Activated CD4-positive, alpha-beta T cell treated with anti-CD3 and anti-CD28 coated beads, Interleukin-2, amount 50 U/mL, for 1 hour (primary cell): ENCODE measurements at regions not wholly inside any gene's neighbourhood (a gene's known extent, or its start where the extent isn't known, plus 50 kb on each side); places are given as distances from the start of the nearest gene placed in this dataset.
A peak's percentile ranks its signal among the peaks of the same experiment; 100 is the strongest.

Experiments used
- DNase-seq: peaks from one replicate; pipeline ENCODE4 v3.0.0-alpha.2; 2020

GRCh38 chr3:117927825-117928224 is 1106.8 kb downstream of the IGSF11 start:
- DNase-seq = no peak

- no peak for DNase-seq
These were observed 1105.8 kb downstream of the IGSF11 start for GRCh38 chr3:117928836-117929235.

GRCh38 chr3:117932441-117932840 is 1102.2 kb downstream of the IGSF11 start:
- no peak for DNase-seq

- no peak for DNase-seq
These were observed 1098.5 kb downstream of the IGSF11 start for GRCh38 chr3:117936159-117936558.

- no peak for DNase-seq
These were observed 1095.7 kb downstream of the IGSF11 start for GRCh38 chr3:117938974-117939373.

GRCh38 chr3:117939425-117940027 is 1095.1 kb downstream of the IGSF11 start:
- DNase-seq = no peak

- DNase-seq = no peak
These were observed 1093.6 kb downstream of the IGSF11 start for GRCh38 chr3:117941015-117941414.

GRCh38 chr3:117941756-117942155 is 1092.9 kb downstream of the IGSF11 start:
- DNase-seq = no peak

GRCh38 chr3:117954131-117954530 is 1080.5 kb downstream of the IGSF11 start:
- no peak for DNase-seq

- no peak for DNase-seq
These were observed 1079.5 kb downstream of the IGSF11 start for GRCh38 chr3:117955196-117955595.

GRCh38 chr3:117958027-117958426 is 1076.6 kb downstream of the IGSF11 start:
- DNase-seq = no peak

GRCh38 chr3:117962750-117963149 is 1071.9 kb downstream of the IGSF11 start:
- no peak for DNase-seq

- no peak for DNase-seq
These were observed 1070.8 kb downstream of the IGSF11 start for GRCh38 chr3:117963858-117964257.

- no peak for DNase-seq
These were observed 1069.8 kb downstream of the IGSF11 start for GRCh38 chr3:117964814-117965213.

GRCh38 chr3:117977504-117978228 is 1057.0 kb downstream of the IGSF11 start:
- DNase-seq = no peak

- no peak for DNase-seq
These were observed 1055.2 kb downstream of the IGSF11 start for GRCh38 chr3:117979466-117979865.

GRCh38 chr3:117987256-117987655 is 1047.4 kb downstream of the IGSF11 start:
- no peak for DNase-seq

- DNase-seq = no peak
These were observed 1044.7 kb downstream of the IGSF11 start for GRCh38 chr3:117989982-117990381.

- no peak for DNase-seq
These were observed 1044.0 kb downstream of the IGSF11 start for GRCh38 chr3:117990627-117991026.

GRCh38 chr3:117995842-117996437 is 1038.7 kb downstream of the IGSF11 start:
- no peak for DNase-seq

GRCh38 chr3:117997201-117998049 is 1037.2 kb downstream of the IGSF11 start:
- peak; percentile 13 for DNase-seq

GRCh38 chr3:117998071-117998470 is 1036.6 kb downstream of the IGSF11 start:
- DNase-seq = no peak

- no peak for DNase-seq
These were observed 1034.4 kb downstream of the IGSF11 start for GRCh38 chr3:118000219-118000618.
